ENCODE measurements at regions not wholly inside any gene's neighbourhood (a gene's known extent, or its start where the extent isn't known, plus 50 kb on each side); places are given as distances from the start of the nearest gene placed in this dataset.

DNA sequence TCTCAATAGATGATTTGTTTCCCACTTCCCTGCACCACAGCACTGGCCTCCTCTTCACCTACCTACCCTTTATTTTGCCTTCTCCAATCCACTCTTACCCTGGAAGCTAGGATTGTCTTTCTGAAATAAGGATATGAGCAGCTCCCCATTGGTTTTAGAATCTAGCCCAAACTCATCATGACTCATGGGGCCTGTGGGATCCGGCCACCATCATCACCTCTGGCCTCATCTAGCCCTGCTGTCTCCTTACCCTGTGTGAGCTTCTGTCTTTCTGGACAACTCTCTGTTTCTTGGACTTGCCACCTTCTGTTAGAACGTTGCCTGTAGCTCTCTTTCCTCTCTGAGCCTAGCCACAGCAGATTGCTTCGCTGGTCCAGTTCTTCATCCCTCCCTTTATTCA lies 277.1 kb downstream of the PAX1 start:
- H3K9me3 ChIP-seq (ENCODE audit: low read length): no peaks in the 10 kb centered on the region
- H3K79me2 ChIP-seq (ENCODE audit: insufficient read depth, low read length): no peaks in the 10 kb centered on the region
- POLR2A ChIA-PET: interaction anchor here (0.9 kb wide), 1 partner anchor 8 kb away, joined by 4 read pairs; no protein-coding TSS in a partner anchor
- H4K20me1 ChIP-seq (ENCODE audit: insufficient read depth, low read length): no peaks in the 10 kb centered on the region
- no peaks in the 10 kb centered on the region for H3K36me3 ChIP-seq (replicated peaks in 1 of 2; ENCODE audit: control insufficient read depth in 1 of 2, insufficient read depth in 2 of 2, low read length in 2 of 2)
- CTCF ChIA-PET (ENCODE audit: low intra/inter-chr PET ratio, low total read pairs): no interaction called here
- H3K4me2 ChIP-seq (ENCODE audit: low read depth, low read length): peak overlapping the region; percentile 48; the same call in 1 of the 2 replicates
- H3K4me3 ChIP-seq (replicated peaks in 1 of 3; ENCODE audit: insufficient read depth in 1 of 3, low read depth in 2 of 3, low read length in 3 of 3): no peak overlapping the region
- no peak for DNase-seq (ENCODE audit: low spot score)
- in situ Hi-C loops (cut with HindIII; ENCODE audit: extremely low pct_ligation_motif_present, low pct_unique_long_range_greater_than_20kb): no loop called here
- WGBS (ENCODE audit: low lambda C conversion rate): 52% methylated on average over 3 of the region's 3 CpGs
- no peaks in the 10 kb centered on the region for H3K27me3 ChIP-seq (ENCODE audit: control insufficient read depth in 1 of 2, insufficient read depth in 2 of 2, low read length in 2 of 2)
- ATAC-seq: peak; percentile 19; the same call in 2 of the 3 replicates
- H2AFZ ChIP-seq (ENCODE audit: low read length): no peak overlapping the region
- BruUV-seq (replicated peaks): no TSS peak
- peaks cover 21% of the 10 kb centered on the region for H3K4me1 ChIP-seq (ENCODE audit: insufficient read depth, low read length)
- intact Hi-C loops (cut with micrococcal nuclease; ENCODE audit: unreplicated experiment): loop anchor here (10.0 kb wide), 1 partner anchor 58 kb away; no protein-coding TSS in a partner anchor
- no peak for TF ChIP-seq ZNF556 (CRISPR knock-in tag; IDR thresholded peaks at IDR 0.05; ENCODE audit: borderline replicate concordance)
- TF ChIP-seq HES4 (CRISPR knock-in tag; IDR thresholded peaks at IDR 0.05; ENCODE audit: borderline replicate concordance): 0 out of 2 replicates have a peak, but pooled peaks have one; percentile 41
- no peak for TF ChIP-seq GZF1 (CRISPR knock-in tag; IDR thresholded peaks at IDR 0.05)
- TF ChIP-seq KLF12 (CRISPR knock-in tag; IDR thresholded peaks at IDR 0.05; ENCODE audit: borderline replicate concordance): 0 out of 2 replicates have a peak, but pooled peaks have one; percentile 33
- no peak overlapping the region for H3K9ac ChIP-seq (ENCODE audit: insufficient read depth, low read depth, low read length)
- peak; percentile 48 for FAIRE-seq
- no peak overlapping the region for H3K27ac ChIP-seq (ENCODE audit: extremely low read length, insufficient read depth, low read length)

DNA sequence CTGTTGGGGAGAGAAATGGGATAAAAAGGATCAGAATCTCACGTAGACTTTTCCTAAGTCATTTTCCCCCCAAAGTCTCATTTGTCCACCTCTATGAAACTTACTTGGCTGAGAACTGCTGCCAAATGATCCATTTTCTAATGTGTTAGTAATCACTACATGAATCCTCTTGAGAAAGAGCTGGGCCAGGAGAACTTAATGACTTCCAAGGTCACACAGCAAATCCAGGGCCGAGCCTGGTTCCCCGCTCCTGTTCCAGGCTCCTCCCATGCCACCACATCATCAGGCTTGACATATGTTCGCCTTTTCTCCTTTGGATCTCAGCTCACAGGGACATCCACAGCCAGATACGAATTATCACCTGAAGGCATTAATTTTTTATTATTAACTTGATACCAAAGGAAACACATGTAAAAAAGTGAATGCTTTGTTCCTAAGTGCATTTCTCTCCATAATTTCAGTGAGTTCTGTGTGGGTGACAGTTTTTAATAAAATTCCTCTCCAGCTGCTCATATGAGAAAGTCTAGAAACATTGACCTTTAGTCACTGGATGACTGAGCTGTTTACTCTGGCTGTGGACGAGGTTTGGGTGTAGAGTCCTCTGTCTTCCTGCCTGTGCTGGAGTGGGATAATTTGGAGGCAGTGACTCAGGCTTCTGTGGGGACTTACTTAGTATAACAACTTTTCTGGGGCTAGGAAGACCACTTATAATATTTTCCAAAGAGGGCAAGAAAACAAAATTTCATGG lies 276.3 kb downstream of the PAX1 start:
- DNase-seq (ENCODE audit: low spot score): peak; percentile 65
- POLR2A ChIA-PET: interaction anchor here (0.9 kb wide), 1 partner anchor 8 kb away, joined by 4 read pairs; no protein-coding TSS in a partner anchor
- H3K4me1 ChIP-seq (ENCODE audit: insufficient read depth, low read length): peaks cover 21% of the 10 kb centered on the region
- H3K4me3 ChIP-seq (replicated peaks in 1 of 3; ENCODE audit: insufficient read depth in 1 of 3, low read depth in 2 of 3, low read length in 3 of 3): peak overlapping the region in 2 of 3 experiments; percentile 1 to 17; a peak in 2 of 6 replicates
- no peaks in the 10 kb centered on the region for H4K20me1 ChIP-seq (ENCODE audit: insufficient read depth, low read length)
- H3K27ac ChIP-seq (ENCODE audit: extremely low read length, insufficient read depth, low read length): peak overlapping the region; percentile 8
- H3K4me2 ChIP-seq (ENCODE audit: low read depth, low read length): peak overlapping the region; percentile 48
- H3K79me2 ChIP-seq (ENCODE audit: insufficient read depth, low read length): no peaks in the 10 kb centered on the region
- peak; percentile 86 for FAIRE-seq
- H3K36me3 ChIP-seq (replicated peaks in 1 of 2; ENCODE audit: control insufficient read depth in 1 of 2, insufficient read depth in 2 of 2, low read length in 2 of 2): no peaks in the 10 kb centered on the region
- CTCF ChIA-PET (ENCODE audit: low intra/inter-chr PET ratio, low total read pairs): no interaction called here
- in situ Hi-C loops (cut with HindIII; ENCODE audit: extremely low pct_ligation_motif_present, low pct_unique_long_range_greater_than_20kb) (no loop called here), intact Hi-C loops (cut with micrococcal nuclease; ENCODE audit: unreplicated experiment) (loop anchor here (10.0 kb wide), 1 partner anchor 57 kb away; no protein-coding TSS in a partner anchor)
- WGBS (ENCODE audit: low lambda C conversion rate): 9% methylated on average over 6 of the region's 6 CpGs
- H3K9me3 ChIP-seq (ENCODE audit: low read length): no peaks in the 10 kb centered on the region
- no peak overlapping the region for H3K9ac ChIP-seq (ENCODE audit: insufficient read depth, low read depth, low read length)
- ATAC-seq: peak; percentile 99
- H3K27me3 ChIP-seq (ENCODE audit: control insufficient read depth in 1 of 2, insufficient read depth in 2 of 2, low read length in 2 of 2): no peaks in the 10 kb centered on the region
- no TSS peak for BruUV-seq (replicated peaks)
- no peak overlapping the region for H2AFZ ChIP-seq (ENCODE audit: low read length)
- TF ChIP-seq HNRNPL (IDR thresholded peaks at IDR 0.05; ENCODE audit: low read depth, low read length): no peak
- TF ChIP-seq ZSCAN20 (CRISPR knock-in tag; IDR thresholded peaks at IDR 0.05; ENCODE audit: borderline replicate concordance): no peak
- TF ChIP-seq, protein P1, sequence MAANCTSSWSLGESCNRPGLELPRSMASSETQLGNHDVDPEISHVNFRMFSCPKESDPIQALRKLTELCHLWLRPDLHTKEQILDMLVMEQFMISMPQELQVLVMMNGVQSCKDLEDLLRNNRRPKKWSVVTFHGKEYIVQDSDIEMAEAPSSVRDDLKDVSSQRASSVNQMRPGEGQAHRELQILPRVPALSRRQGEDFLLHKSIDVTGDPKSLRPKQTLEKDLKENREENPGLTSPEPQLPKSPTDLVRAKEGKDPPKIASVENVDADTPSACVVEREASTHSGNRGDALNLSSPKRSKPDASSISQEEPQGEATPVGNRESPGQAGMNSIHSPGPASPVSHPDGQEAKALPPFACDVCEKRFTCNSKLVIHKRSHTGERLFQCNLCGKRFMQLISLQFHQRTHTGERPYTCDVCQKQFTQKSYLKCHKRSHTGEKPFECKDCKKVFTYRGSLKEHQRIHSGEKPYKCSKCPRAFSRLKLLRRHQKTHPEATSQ (CRISPR knock-in tag; IDR thresholded peaks at IDR 0.05; ENCODE audit: borderline replicate concordance): no peak
- no peak for TF ChIP-seq FLYWCH1 (CRISPR knock-in tag; IDR thresholded peaks at IDR 0.05)
- TF ChIP-seq ZNF24 (IDR thresholded peaks at IDR 0.05): no peak
- TF ChIP-seq PHF8 (CRISPR knock-in tag; IDR thresholded peaks at IDR 0.05): no peak
- no peak for TF ChIP-seq KAT2B (IDR thresholded peaks at IDR 0.05; ENCODE audit: borderline replicate concordance, low read depth, low read length)
- TF ChIP-seq ZNF253 (CRISPR knock-in tag; IDR thresholded peaks at IDR 0.05; ENCODE audit: borderline replicate concordance): no peak
- no peak for TF ChIP-seq NFATC3 (CRISPR knock-in tag; IDR thresholded peaks at IDR 0.05)
- TF ChIP-seq ZNF619 (CRISPR knock-in tag; IDR thresholded peaks at IDR 0.05): no peak
- TF ChIP-seq, protein P2, sequence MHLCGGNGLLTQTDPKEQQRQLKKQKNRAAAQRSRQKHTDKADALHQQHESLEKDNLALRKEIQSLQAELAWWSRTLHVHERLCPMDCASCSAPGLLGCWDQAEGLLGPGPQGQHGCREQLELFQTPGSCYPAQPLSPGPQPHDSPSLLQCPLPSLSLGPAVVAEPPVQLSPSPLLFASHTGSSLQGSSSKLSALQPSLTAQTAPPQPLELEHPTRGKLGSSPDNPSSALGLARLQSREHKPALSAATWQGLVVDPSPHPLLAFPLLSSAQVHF (CRISPR knock-in tag; IDR thresholded peaks at IDR 0.05): no peak
- TF ChIP-seq, protein P3, sequence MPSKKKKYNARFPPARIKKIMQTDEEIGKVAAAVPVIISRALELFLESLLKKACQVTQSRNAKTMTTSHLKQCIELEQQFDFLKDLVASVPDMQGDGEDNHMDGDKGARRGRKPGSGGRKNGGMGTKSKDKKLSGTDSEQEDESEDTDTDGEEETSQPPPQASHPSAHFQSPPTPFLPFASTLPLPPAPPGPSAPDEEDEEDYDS (CRISPR knock-in tag; IDR thresholded peaks at IDR 0.05): no peak

Data from HepG2 (cell line).